ENCODE measurements at regions not wholly inside any gene's neighbourhood (a gene's known extent, or its start where the extent isn't known, plus 50 kb on each side); places are given as distances from the start of the nearest gene placed in this dataset.

GRCh38 chr12:125282921-125283320 lies 217.7 kb downstream of the AACS start:
- Histone ChIP-seq H3K27me3 (ENCODE audit: insufficient read depth) (no peaks in the 10 kb centered on the region), H3F3A (replicated peaks; ENCODE audit: low read depth) (peaks cover 8% of the 10 kb centered on the region; the same call in 1 of the 2 replicates), H3K9me2 (ENCODE audit: insufficient read depth) (no peaks in the 10 kb centered on the region), H2AFZ (no peak overlapping the region), H3K27ac (ENCODE audit: low read depth) (no peak overlapping the region), H4K20me1 (replicated peaks; ENCODE audit: insufficient read depth) (peaks cover 3% of the 10 kb centered on the region), H3K79me2 (replicated peaks; ENCODE audit: insufficient read depth) (peaks cover 18% of the 10 kb centered on the region), H3K4me3 (no peak overlapping the region), H3K36me3 (ENCODE audit: insufficient read depth) (no peaks in the 10 kb centered on the region), H3K4me1 (ENCODE audit: insufficient read depth) (peaks cover 9% of the 10 kb centered on the region), H3K4me2 (no peak overlapping the region)
- Mint-ChIP-seq H3K4me1 (peaks cover 44% of the 10 kb centered on the region), H3K36me3 (ENCODE audit: low read depth) (peaks cover 35% of the 10 kb centered on the region), H3K4me3 (no peak overlapping the region), H3K9me3 (no peaks in the 10 kb centered on the region; the same call in 2 of the 3 replicates), H3K27me3 (ENCODE audit: insufficient read depth, low read depth, poor library complexity) (peaks cover 9% of the 10 kb centered on the region), H3K27ac (peak overlapping the region; percentile 34)
- DNase-seq (ENCODE audit: low spot score) (no peak), ATAC-seq (no peak)
- TF ChIP-seq, protein P1, sequence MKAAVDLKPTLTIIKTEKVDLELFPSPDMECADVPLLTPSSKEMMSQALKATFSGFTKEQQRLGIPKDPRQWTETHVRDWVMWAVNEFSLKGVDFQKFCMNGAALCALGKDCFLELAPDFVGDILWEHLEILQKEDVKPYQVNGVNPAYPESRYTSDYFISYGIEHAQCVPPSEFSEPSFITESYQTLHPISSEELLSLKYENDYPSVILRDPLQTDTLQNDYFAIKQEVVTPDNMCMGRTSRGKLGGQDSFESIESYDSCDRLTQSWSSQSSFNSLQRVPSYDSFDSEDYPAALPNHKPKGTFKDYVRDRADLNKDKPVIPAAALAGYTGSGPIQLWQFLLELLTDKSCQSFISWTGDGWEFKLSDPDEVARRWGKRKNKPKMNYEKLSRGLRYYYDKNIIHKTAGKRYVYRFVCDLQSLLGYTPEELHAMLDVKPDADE (IDR thresholded peaks at IDR 0.05) = no peak
- no peak for TF ChIP-seq ZNF462 (CRISPR knock-in tag; IDR thresholded peaks at IDR 0.05)
- TF ChIP-seq POLR2AphosphoS5 (IDR thresholded peaks at IDR 0.05; ENCODE audit: low read depth) = no peak
- no peak for TF ChIP-seq JUNB (IDR thresholded peaks at IDR 0.05; ENCODE audit: unreplicated experiment)
- no peak for TF ChIP-seq CREB1 (CRISPR knock-in tag; IDR thresholded peaks at IDR 0.05; ENCODE audit: low read depth)
- TF ChIP-seq STAT1 (IDR thresholded peaks at IDR 0.05; ENCODE audit: unreplicated experiment) = no peak
- TF ChIP-seq ZNF331 (CRISPR knock-in tag; IDR thresholded peaks at IDR 0.05; ENCODE audit: low read depth) = no peak
- TF ChIP-seq REST (IDR thresholded peaks at IDR 0.05; ENCODE audit: unreplicated experiment) = no peak
- TF ChIP-seq EZH2 (IDR thresholded peaks at IDR 0.05; ENCODE audit: low read depth, unreplicated experiment) = no peak
- no peak for TF ChIP-seq EZH2phosphoT487 (IDR thresholded peaks at IDR 0.05; ENCODE audit: unreplicated experiment)
- no peak for TF ChIP-seq ZNF114 (CRISPR knock-in tag; IDR thresholded peaks at IDR 0.05)
- TF ChIP-seq NANOG (IDR thresholded peaks at IDR 0.05; ENCODE audit: borderline replicate concordance) = no peak
- TF ChIP-seq, protein P2, sequence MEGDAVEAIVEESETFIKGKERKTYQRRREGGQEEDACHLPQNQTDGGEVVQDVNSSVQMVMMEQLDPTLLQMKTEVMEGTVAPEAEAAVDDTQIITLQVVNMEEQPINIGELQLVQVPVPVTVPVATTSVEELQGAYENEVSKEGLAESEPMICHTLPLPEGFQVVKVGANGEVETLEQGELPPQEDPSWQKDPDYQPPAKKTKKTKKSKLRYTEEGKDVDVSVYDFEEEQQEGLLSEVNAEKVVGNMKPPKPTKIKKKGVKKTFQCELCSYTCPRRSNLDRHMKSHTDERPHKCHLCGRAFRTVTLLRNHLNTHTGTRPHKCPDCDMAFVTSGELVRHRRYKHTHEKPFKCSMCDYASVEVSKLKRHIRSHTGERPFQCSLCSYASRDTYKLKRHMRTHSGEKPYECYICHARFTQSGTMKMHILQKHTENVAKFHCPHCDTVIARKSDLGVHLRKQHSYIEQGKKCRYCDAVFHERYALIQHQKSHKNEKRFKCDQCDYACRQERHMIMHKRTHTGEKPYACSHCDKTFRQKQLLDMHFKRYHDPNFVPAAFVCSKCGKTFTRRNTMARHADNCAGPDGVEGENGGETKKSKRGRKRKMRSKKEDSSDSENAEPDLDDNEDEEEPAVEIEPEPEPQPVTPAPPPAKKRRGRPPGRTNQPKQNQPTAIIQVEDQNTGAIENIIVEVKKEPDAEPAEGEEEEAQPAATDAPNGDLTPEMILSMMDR (conservative IDR thresholded peaks at IDR 0.05; ENCODE audit: low read depth in 2 of 2) = no peak
